HG02610 (cell line): ENCODE measurements at regions not wholly inside any gene's neighbourhood (a gene's known extent, or its start where the extent isn't known, plus 50 kb on each side); places are given as distances from the start of the nearest gene placed in this dataset.
"Not testable (repeated sequence)": the region's sequence is repeated elsewhere in the genome, so short reads cannot be mapped to it uniquely, and the experiment has no call there.

Experiments used
- ATAC-seq: cut with Tn5 transposase; IDR thresholded peaks from one replicate; pipeline ENCODE4 v1.9.1; 2021; ENCODE audit warnings: mild to moderate bottlenecking, moderate library complexity; ENCODE audit not compliant: unreplicated experiment

- ATAC-seq = no peak
Measured at GRCh38 chr5:153212471-153212870, 278.0 kb upstream of the GRIA1 start.

- ATAC-seq = no peak
Measured at GRCh38 chr5:153222936-153223335, 267.5 kb upstream of the GRIA1 start.

- ATAC-seq = no peak
Measured at GRCh38 chr5:153223376-153223775, 267.1 kb upstream of the GRIA1 start.

- no peak for ATAC-seq
Measured at GRCh38 chr5:153224651-153225050, 265.8 kb upstream of the GRIA1 start.

GRCh38 chr5:153233933-153234332, 256.5 kb upstream of the GRIA1 start:
- ATAC-seq = no peak

- ATAC-seq = no peak
Measured at GRCh38 chr5:153236319-153236718, 254.2 kb upstream of the GRIA1 start.

GRCh38 chr5:153237671-153238332, 252.7 kb upstream of the GRIA1 start:
- peak; percentile 51 for ATAC-seq

GRCh38 chr5:153257381-153257780, 233.1 kb upstream of the GRIA1 start:
- ATAC-seq = no peak

GRCh38 chr5:153258469-153258868, 232.0 kb upstream of the GRIA1 start:
- no peak for ATAC-seq

- ATAC-seq = no peak
Measured at GRCh38 chr5:153267506-153267905, 223.0 kb upstream of the GRIA1 start.

GRCh38 chr5:153275695-153276094, 214.8 kb upstream of the GRIA1 start:
- no peak for ATAC-seq

GRCh38 chr5:153276151-153276550, 214.3 kb upstream of the GRIA1 start:
- ATAC-seq = no peak

GRCh38 chr5:153296251-153296844, 194.1 kb upstream of the GRIA1 start:
- not testable (repeated sequence) for ATAC-seq

GRCh38 chr5:153299891-153300290, 190.6 kb upstream of the GRIA1 start:
- no peak for ATAC-seq

- no peak for ATAC-seq
Measured at GRCh38 chr5:153308282-153308681, 182.2 kb upstream of the GRIA1 start.

- ATAC-seq = no peak
Measured at GRCh38 chr5:153318556-153318955, 171.9 kb upstream of the GRIA1 start.

- no peak for ATAC-seq
Measured at GRCh38 chr5:153321478-153321877, 169.0 kb upstream of the GRIA1 start.

GRCh38 chr5:153340139-153340538, 150.3 kb upstream of the GRIA1 start:
- no peak for ATAC-seq

- no peak for ATAC-seq
Measured at GRCh38 chr5:153340738-153341137, 149.7 kb upstream of the GRIA1 start.

- ATAC-seq = no peak
Measured at GRCh38 chr5:153342487-153342886, 148.0 kb upstream of the GRIA1 start.

GRCh38 chr5:153347611-153348010, 142.9 kb upstream of the GRIA1 start:
- ATAC-seq = no peak

GRCh38 chr5:153350175-153350883, 140.1 kb upstream of the GRIA1 start:
- ATAC-seq = no peak
